Fibroblast of mammary gland (primary cell): ENCODE measurements at regions not wholly inside any gene's neighbourhood (a gene's known extent, or its start where the extent isn't known, plus 50 kb on each side); places are given as distances from the start of the nearest gene placed in this dataset.
A peak's percentile ranks its signal among the peaks of the same experiment; 100 is the strongest.

Source experiments
- DNase-seq: peaks from one replicate; pipeline ENCODE4 v3.0.0-alpha.2; 2010; ENCODE audit warnings: low read depth
- H3K4me3 ChIP-seq: 2 replicates; pipeline ENCODE4 v1.5.1; 2011; ENCODE audit warnings: low read depth, mild to moderate bottlenecking, low read length, moderate library complexity; ENCODE audit not compliant: control insufficient read depth
- CTCF ChIP-seq: conservative IDR thresholded peaks from 2 replicates; pipeline ENCODE4 v1.5.1; 2011; ENCODE audit warnings: low read depth, low read length, inconsistent platforms; ENCODE audit not compliant: control insufficient read depth, insufficient read depth

GRCh38 chr18:75525331-75525730, 97.8 kb upstream of the SMIM21 start:
- DNase-seq: no peak
- H3K4me3 ChIP-seq: no peak overlapping the region
- TF ChIP-seq CTCF: no peak

GRCh38 chr18:75524841-75525240, 97.3 kb upstream of the SMIM21 start:
- H3K4me3 ChIP-seq: no peak overlapping the region
- no peak for DNase-seq
- no peak for TF ChIP-seq CTCF

GRCh38 chr18:75524181-75524580, 96.7 kb upstream of the SMIM21 start:
- no peak for DNase-seq
- no peak overlapping the region for H3K4me3 ChIP-seq
- TF ChIP-seq CTCF: no peak

- no peak for DNase-seq
- TF ChIP-seq CTCF: no peak
- H3K4me3 ChIP-seq: no peak overlapping the region
These were observed 94.3 kb upstream of the SMIM21 start for GRCh38 chr18:75521816-75522215.

- no peak overlapping the region for H3K4me3 ChIP-seq
- TF ChIP-seq CTCF: no peak
- no peak for DNase-seq
These were observed 90.5 kb upstream of the SMIM21 start for GRCh38 chr18:75518007-75518406.

- no peak for DNase-seq
- no peak for TF ChIP-seq CTCF
- H3K4me3 ChIP-seq: no peak overlapping the region
These were observed 89.8 kb upstream of the SMIM21 start for GRCh38 chr18:75517286-75517685.

GRCh38 chr18:75507636-75508035, 80.1 kb upstream of the SMIM21 start:
- H3K4me3 ChIP-seq: no peak overlapping the region
- TF ChIP-seq CTCF: no peak
- DNase-seq: peak; percentile 65
